Lower leg skin (tissue), 3 donors: ENCODE measurements at regions not wholly inside any gene's neighbourhood (a gene's known extent, or its start where the extent isn't known, plus 50 kb on each side); places are given as distances from the start of the nearest gene placed in this dataset.
"Not testable (repeated sequence)": the region's sequence is repeated elsewhere in the genome, so short reads cannot be mapped to it uniquely, and the experiment has no call there.

ENCODE experiments used
- POLR2A ChIP-seq, 2 donors: fragments of 450-650 bp; IDR thresholded peaks; one replicate each; pipeline ENCODE4 v1.6.1; 2016 to 2017; ENCODE audit warnings: antibody characterized with exemption in 2 of 2, mild to moderate bottlenecking in 1 of 2, moderate library complexity in 1 of 2
- TF ChIP-seq, protein P1 (sequence below), 3 donors: fragments of 450-650 bp; IDR thresholded peaks; one replicate each; pipeline ENCODE4 v1.5.1; 2016; ENCODE audit warnings: antibody characterized with exemption in 3 of 3, mild to moderate bottlenecking in 3 of 3, moderate library complexity in 2 of 3

DNA sequence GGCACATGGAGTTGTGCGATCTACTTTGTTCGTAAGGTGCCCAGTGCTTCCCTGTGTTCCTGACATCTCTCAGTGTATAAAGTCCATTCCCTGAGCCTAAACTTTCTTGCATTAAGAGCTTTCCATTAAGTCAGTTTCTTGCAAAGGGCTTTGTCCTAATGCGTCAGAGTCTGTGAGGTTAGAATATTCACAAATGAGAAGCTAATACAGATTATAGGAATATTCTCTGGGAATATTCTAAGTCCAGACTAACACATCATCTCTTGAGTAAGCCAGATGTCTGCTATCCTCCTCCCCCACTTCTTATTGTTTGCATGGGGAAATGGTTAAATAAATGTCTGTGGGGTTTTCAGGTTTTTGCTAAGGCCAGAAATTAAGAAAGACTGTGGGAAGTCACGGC is 818.6 kb downstream of the SPATA31A1 start:
- not testable (repeated sequence) for TF ChIP-seq POLR2A (IDR thresholded peaks at IDR 0.05)
- TF ChIP-seq, protein P1, sequence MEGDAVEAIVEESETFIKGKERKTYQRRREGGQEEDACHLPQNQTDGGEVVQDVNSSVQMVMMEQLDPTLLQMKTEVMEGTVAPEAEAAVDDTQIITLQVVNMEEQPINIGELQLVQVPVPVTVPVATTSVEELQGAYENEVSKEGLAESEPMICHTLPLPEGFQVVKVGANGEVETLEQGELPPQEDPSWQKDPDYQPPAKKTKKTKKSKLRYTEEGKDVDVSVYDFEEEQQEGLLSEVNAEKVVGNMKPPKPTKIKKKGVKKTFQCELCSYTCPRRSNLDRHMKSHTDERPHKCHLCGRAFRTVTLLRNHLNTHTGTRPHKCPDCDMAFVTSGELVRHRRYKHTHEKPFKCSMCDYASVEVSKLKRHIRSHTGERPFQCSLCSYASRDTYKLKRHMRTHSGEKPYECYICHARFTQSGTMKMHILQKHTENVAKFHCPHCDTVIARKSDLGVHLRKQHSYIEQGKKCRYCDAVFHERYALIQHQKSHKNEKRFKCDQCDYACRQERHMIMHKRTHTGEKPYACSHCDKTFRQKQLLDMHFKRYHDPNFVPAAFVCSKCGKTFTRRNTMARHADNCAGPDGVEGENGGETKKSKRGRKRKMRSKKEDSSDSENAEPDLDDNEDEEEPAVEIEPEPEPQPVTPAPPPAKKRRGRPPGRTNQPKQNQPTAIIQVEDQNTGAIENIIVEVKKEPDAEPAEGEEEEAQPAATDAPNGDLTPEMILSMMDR (IDR thresholded peaks at IDR 0.05): not testable (repeated sequence)
